Pulmonary artery endothelial cell (primary cell): ENCODE measurements at regions not wholly inside any gene's neighbourhood (a gene's known extent, or its start where the extent isn't known, plus 50 kb on each side); places are given as distances from the start of the nearest gene placed in this dataset.
"Not testable (repeated sequence)": the region's sequence is repeated elsewhere in the genome, so short reads cannot be mapped to it uniquely, and the experiment has no call there.

Source experiments
- DNase-seq: peaks from one replicate; pipeline ENCODE4 v3.0.0-alpha.2; 2011; ENCODE audit warnings: low read depth, low spot score

DNA sequence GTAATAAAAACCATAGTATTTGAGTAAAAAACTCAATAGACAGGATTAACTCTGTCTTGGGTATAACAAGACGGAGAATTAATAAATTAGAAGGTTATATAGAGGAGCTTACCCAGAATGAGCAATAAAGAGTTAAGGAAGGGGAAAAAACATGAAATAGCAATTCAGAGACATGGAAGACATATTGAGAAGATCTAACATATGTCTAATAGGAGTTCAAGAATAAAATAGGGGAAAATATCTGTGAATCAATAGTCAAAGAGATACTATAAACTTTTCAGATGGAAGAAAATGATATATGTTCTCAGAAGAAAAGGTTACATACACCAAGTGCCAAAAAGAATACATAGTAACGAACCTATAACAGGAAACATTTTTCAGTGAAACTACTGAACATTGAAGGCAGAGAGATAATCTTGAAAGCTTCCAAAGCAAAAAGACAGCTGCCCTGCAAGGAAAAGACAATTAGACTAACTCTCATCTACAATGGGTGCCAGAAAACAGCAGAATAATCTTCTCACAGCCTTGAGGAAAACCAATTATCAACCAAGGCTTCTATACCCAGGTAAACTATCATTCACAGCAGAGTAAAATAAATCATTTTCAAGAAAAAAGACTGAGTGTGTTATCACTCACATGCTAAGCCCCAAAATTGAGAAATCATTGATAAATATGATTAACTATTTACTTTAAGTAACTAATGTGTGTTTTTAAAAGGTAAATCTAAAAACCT lies 106.0 kb downstream of the ENC1 start:
- DNase-seq: no peak

DNA sequence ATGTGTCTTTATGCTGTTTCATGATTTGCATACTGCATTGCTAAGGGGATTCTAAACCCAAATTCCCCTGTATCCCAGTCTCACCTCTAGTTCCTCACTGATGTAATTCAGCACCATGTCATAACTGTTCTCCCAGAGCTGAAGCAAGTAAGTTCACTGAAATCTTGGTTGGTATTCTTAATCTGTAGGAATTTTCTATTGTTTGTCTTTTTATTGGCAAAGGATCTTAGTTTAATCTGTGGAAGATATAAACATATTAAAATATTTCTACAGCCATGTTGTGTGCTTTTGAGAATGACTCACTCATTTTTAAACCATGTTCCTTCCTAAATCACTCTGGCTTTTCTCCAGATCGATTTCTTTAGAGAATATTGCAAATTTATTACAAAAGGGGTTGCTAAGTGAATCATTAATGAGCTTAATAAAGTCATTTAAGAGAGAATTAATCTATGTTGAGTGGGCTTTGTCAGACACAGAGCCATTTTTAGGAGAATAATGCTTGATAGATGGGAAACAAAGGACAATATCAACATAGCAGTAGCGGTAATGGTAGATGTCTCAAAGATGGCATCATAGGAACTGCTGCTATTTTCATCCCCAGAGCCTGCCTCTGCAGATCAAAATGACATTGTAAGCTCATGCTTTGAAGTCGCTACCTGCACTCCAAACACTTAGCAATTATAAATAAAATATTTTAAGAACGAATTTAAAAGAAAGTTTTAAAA lies 110.0 kb downstream of the ENC1 start:
- no peak for DNase-seq

GRCh38 chr5:74529101-74529500 lies 111.4 kb downstream of the ENC1 start:
- no peak for DNase-seq

DNA sequence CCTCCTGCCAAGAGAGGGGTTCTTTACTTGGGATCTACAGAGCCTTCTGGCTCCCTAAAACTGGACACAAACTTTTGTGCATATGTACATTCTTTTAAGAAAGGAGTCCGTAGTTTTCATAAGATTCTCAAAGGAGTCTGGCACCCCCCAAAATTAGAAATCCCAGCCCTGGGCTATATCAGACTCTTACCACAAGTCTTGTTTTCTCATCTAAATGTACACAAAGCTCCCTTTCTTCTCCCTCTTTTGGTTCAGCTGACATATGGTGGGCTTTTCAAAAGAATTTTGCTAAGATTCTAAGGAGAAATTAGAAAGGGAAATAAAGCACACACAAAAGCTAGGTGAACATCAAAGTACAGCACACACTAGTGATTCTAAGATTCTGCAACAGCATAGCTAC lies 114.4 kb downstream of the ENC1 start:
- no peak for DNase-seq

- DNase-seq: not testable (repeated sequence)
Observed at GRCh38 chr5:74524767-74525166, 115.8 kb downstream of the ENC1 start.

DNA sequence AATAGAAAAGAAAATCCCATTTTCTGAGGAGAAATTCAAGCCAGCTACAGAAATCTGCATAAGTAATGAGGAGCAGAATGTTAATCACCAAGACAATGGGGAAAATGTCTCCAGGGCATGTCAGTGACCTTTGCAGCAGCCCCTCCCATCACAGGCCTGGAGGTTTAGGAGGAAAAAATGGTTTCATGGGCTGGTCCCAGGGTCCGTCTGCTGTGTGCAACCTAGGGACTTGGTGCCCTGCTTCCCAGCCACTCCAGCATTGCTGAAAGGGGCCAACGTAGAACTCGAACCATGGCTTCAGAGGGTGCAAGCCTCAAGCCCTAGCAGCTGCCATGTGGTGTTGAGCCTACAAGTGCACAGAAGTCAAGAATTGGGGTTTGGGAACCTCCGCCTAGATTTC lies 116.8 kb downstream of the ENC1 start:
- DNase-seq: not testable (repeated sequence)

- not testable (repeated sequence) for DNase-seq
Observed at GRCh38 chr5:74522838-74523237, 117.7 kb downstream of the ENC1 start.

GRCh38 chr5:74521401-74521800 lies 119.1 kb downstream of the ENC1 start:
- no peak for DNase-seq

DNA sequence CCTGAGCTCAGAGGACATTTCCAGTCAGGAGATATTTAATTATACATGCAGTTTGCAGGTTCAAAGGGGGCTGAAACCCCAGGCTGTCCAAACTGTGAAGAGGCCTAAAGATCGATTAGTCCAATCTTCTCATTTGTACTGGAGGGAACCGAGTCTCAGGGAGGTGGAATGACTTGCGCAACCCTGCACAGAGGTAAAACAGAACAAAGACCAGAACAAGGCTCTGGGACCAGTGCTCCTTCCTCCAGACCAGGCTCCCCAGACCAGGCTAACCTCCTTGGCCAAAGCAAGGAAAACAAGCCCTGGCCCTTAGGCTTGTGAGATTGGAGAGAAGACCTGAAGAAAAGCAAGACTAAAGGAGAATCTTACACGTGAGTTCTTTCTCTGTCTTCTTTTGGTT lies 120.8 kb downstream of the ENC1 start:
- DNase-seq: no peak

- no peak for DNase-seq
Observed at GRCh38 chr5:74519161-74519571, 121.4 kb downstream of the ENC1 start.

DNA sequence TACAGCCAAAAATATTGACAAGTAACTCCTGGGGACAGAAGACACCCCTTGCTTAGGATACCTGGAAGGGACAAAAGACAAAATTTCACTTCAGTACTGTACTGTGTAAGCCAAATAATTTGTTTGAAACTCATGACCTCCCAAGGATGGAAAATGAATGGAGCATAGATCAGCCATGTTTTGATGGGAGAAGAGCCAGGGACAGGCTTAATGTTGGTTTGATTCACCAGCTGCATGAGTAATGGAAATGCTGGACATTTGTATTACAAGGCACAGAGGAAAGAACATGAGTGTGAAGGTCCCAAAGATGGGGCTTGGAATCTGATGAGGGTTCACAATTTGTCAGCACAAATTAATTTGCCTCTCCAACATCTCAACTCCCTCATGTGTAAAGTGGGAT lies 122.8 kb downstream of the ENC1 start:
- no peak for DNase-seq

DNA sequence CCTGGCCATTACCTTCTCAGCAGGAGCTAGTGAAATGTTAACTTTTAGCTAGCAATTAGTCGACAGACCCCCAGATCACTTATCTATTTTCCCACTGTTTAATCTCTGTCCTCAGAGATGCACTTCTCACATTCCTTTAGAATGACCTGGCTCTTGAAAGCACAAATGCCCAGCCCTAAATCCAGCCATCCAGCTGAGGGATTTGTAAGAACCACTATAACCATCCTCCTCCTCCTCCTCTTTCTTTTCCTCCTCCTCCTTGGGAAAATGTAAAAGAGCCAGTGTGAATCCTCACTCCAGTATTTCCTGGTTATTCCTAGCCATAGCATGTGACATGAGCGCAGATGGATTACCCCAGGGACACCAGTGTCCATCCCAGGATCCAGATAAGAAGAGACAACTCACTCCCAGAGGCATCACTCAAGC lies 124.3 kb downstream of the ENC1 start:
- no peak for DNase-seq

DNA sequence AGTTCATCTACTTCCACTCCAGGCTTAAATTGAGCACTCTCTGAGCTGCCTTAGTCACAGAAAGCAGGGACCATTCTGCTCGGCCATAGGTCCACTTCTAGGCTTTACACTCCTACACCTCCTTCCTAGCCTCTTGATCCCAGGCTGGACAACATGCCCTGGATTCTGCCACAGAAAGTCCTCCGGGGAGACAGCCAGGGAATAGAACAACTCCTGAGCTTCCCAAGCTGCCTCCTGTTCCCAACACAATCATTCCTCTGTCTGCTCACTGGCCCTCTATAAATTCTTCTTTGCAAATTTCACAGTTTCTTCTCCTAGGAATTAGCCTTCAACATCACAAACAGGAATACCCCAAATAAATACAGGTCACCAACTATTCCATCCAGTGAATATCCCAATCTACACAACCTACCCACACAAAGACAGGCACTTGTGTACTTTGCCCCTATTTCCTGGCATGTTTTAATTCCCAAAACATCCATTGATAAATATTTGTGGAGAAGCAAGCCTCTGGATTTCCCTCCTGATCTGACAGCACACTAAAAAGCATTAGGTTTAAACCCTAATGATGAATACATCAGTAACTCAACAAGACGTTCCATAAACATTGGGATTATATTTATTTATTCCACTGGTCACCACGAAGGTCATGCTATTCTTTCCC lies 125.5 kb downstream of the ENC1 start:
- no peak for DNase-seq

GRCh38 chr5:74511770-74512169 lies 128.8 kb downstream of the ENC1 start:
- not testable (repeated sequence) for DNase-seq

- DNase-seq: no peak
Observed at GRCh38 chr5:74510476-74511075, 130.0 kb downstream of the ENC1 start.

DNA sequence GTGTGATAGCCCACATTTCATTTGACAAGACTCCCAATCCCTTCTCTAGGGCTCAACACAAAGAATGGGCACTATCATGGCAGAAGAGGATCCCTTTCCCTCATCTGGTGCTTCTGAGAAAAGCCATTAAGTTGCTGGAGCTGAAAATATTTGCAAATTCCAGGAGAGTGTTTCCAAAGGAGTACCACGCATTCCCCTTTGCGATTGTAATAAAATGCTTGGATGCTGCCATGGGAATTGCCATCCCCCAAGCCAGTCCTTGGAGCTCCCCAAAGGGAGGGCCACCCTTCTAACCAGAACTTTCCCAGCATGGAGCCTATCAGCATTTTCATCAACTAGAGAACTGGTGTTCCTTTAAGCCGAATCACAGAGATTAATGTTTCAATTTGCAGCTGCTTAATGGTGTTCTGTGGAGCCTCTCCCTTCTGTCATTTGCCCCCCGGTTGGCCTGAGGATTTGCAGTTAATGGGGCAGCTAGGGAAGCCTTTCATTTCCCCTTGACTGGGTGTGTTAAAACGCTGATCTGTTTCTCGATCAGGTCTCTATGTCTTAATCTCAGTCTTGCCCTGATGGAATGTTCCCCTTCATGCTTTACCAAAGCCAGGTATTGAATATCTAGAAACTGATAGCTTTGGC lies 133.0 kb downstream of the ENC1 start:
- no peak for DNase-seq

DNA sequence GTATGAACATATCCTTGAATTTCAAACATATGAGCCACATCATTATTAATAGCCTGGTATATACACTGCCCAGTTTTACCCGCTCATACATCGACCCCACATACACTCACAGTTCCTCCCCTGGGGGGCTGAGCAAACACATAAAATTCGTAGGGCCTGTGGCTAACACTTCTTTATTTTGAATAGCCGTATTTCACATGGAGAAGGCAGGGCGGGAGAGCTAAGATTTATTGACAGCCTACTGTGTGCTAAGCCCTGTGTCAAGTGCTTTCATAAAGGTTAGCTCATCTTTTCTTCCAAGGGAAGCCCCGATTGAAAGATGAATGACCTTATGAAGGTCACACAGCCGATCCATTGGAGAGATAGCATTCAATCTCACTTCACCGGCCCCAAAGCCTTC lies 134.4 kb downstream of the ENC1 start:
- no peak for DNase-seq

DNA sequence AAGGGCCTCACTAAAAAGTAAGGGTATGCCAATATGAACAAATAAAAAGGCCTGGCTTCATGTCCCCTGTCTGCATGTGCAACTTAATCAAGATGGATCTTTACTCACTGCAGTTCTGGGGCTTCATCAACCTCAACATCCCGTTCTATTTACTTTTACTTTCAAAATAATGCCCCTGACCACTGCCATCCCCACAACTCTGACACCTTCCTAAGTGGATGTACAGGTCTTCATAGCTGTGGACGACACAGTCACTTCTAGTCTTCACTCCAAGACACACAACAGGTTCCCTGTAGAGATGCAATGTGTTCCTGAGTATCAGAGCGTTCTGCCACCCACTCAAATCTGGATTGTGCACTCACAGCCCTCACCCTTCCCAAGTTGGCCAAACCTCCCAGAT lies 136.1 kb downstream of the ENC1 start:
- DNase-seq: no peak

DNA sequence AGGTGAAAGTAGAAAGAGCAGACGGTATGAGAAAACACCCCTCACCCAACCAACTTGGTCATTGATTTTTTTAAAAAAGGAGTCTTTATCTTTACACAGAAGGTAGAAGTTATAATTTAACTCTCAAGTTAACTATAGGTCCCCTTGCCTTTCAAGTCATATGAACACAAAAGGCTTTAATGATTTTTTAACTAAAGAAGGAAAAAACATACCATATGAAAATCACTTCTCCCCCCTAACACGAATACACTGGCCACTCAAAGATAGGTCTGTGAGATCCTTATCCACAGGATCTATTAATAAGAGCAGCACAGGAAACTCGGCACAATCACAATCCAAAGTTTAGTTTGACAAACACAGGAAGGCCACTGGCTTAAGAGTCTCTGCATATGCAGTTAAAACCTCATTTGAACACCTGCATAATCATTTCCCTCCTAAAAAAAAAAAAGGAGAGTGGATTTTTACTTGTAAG lies 138.0 kb downstream of the ENC1 start:
- DNase-seq: no peak

- DNase-seq: no peak
Observed at GRCh38 chr5:74501674-74502478, 138.7 kb downstream of the ENC1 start.
